ENCODE measurements at regions not wholly inside any gene's neighbourhood (a gene's known extent, or its start where the extent isn't known, plus 50 kb on each side); places are given as distances from the start of the nearest gene placed in this dataset.

DNA sequence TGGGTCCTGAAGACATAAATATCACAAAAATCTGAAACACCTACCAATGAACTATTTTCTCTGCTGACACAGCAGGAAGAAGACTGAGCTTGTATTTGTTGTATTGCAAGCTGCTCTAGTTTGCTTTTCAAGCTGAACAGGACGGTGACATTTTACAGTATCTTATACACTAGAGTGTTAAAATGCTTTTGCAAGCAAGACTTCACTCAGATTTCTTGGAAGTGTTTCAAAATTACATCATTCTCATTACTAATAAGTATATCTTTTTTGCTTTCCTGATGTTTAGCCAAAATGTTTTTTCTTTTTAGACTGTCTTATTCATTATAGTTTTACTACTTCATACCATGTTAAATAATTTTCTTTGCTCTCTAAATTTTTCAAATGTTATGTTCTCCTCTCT is 427.1 kb upstream of the CXADR start:
- TF ChIP-seq EZH2 (IDR thresholded peaks at IDR 0.05; ENCODE audit: insufficient read depth, poor library complexity, severe bottlenecking) = no peak
- TF ChIP-seq EZH2phosphoT487 (IDR thresholded peaks at IDR 0.05; ENCODE audit: insufficient read depth, low read depth) = no peak

All from GM23248 (cell line).